AG04450 (cell line): ENCODE measurements at regions not wholly inside any gene's neighbourhood (a gene's known extent, or its start where the extent isn't known, plus 50 kb on each side); places are given as distances from the start of the nearest gene placed in this dataset.

ENCODE experiments used
- CTCF ChIA-PET: fragments of 300-600, 350-600 bp; formaldehyde crosslinking; extraction: SDS; loops from one replicate; lab custom pipeline; 2022; ENCODE audit warnings: antibody characterized with exemption, inconsistent platforms; lab: Charles Lee
- POLR2A ChIA-PET: fragments of 350-600 bp; formaldehyde crosslinking; extraction: SDS; loops from one replicate; lab custom pipeline; 2021; ENCODE audit warnings: antibody characterized with exemption, inconsistent platforms; lab: Yijun Ruan, JAX
- DNase-seq: peaks from one replicate; pipeline ENCODE4 v3.0.0-alpha.2; 2011; ENCODE audit warnings: low read depth, low spot score
- H3K27ac ChIP-seq: one replicate; pipeline ENCODE4 v1.5.1; 2012; ENCODE audit warnings: low read depth, low read length, control low read depth
- H3K27me3 ChIP-seq: one replicate; pipeline ENCODE4 v1.6.0; 2012; ENCODE audit warnings: low read length; ENCODE audit not compliant: control insufficient read depth, insufficient read depth
- H3K4me3 ChIP-seq: 2 replicates; pipeline ENCODE4 v1.5.1; 2011; ENCODE audit warnings: mild to moderate bottlenecking, low read depth, low read length, control low read depth
- H3K9me3 ChIP-seq: 2 replicates; pipeline ENCODE4 v1.5.1; 2012; ENCODE audit warnings: low read length; ENCODE audit not compliant: control insufficient read depth, insufficient read depth
- CTCF ChIP-seq: IDR thresholded peaks from 2 replicates; pipeline ENCODE4 v1.5.1; 2011; ENCODE audit warnings: low read depth, low read length, control low read depth, inconsistent platforms

DNA sequence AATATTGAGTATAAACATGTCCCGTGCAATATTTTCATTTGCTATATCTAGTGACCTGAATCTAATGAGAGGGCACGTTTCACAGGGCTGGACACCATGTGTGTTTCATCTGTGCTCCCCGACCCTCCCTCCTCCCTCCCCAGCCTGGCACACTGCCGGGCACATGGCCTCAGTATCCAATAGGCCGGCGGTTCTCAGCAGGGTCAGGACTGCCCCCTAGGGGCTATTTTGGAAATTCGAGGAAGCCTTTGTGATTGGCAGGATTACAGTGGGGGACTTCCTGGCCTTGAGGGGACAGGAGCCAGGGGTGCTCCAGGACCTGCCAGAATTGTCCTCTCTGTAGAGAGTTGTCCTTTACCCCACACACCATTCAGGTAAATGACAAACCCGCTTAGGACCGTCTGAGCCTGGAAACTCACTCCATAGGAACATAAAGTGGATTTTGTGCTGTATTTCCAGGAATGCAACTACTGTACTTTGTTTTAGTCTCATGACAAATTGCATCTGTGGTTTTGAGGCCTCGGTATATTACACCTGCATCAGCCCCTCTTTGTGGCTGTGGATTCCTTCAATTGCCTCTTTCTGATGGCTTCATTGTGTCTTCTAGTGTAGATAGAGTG is 109.5 kb upstream of the SIM2 start:
- ChIA-PET CTCF (interaction anchor here (0.9 to 1.3 kb wide), 2 partner anchors 21 to 84 kb away, joined by 3 to 4 read pairs; no protein-coding TSS in a partner anchor), POLR2A (no interaction called here)
- Histone ChIP-seq H3K9me3 (no peaks in the 10 kb centered on the region), H3K27ac (no peak overlapping the region), H3K27me3 (peaks cover 18% of the 10 kb centered on the region), H3K4me3 (no peak overlapping the region)
- peak; percentile 56 for TF ChIP-seq CTCF
- no peak for DNase-seq

DNA sequence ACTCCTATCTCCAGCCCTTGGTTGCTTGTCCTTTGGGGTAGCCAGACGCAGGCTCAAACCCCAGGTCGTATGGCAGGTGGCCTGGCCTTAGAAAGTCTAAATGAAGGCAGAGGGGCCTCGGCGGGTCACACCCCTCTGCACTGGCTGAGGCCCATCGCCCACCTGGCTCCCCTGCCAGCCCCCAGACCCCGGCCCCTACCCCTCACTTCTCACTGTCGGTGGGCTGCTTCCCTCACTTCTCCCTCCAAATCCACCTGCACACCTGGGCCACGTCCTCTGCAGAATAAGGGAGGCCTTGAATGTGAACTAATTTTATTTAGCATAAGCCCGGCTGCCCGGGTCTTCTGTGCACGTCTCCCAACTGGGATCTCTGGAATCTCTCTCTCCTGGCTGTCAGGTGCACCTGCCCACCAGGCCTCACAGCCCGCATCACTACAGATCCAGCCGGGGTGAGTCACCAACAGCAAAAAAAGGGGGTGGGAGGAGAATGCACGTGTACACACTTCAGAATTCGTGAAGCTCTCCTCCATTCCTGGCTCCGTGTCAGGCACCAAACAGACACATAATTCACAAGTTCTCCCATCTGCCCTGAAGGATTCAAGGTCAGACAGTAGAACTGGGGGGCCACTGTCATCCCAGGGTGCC is 107.5 kb upstream of the SIM2 start:
- no peak for TF ChIP-seq CTCF
- CTCF ChIA-PET = no interaction called here
- POLR2A ChIA-PET = no interaction called here
- H3K9me3 ChIP-seq = no peaks in the 10 kb centered on the region
- no peak overlapping the region for H3K4me3 ChIP-seq
- DNase-seq = no peak
- H3K27ac ChIP-seq = no peak overlapping the region
- peaks cover 29% of the 10 kb centered on the region for H3K27me3 ChIP-seq

DNA sequence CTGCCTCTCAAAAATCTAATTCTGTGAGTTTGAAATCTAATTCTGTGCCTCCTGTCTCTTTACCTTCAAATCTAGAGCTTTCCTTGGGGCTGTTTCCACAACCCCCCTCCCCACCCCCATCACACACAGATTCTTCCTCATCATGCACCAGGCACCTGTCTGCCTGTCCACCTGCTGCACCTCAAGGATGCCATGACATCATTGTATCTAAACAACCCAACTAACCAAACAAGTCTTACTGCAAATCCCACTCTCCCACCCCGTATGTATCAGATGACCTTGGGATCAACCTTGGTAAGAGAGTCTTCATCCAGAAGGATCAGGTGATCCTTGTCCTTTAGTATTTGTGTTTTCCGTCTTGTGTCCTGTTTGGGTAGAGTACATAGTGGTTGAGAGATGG is 102.7 kb upstream of the SIM2 start:
- TF ChIP-seq CTCF = no peak
- peaks cover 38% of the 10 kb centered on the region for H3K27me3 ChIP-seq
- CTCF ChIA-PET = no interaction called here

GRCh38 chr21:36601362-36601761 is 97.6 kb upstream of the SIM2 start:
- Histone ChIP-seq H3K27me3 (peaks cover 26% of the 10 kb centered on the region), H3K4me3 (no peak overlapping the region), H3K27ac (no peak overlapping the region), H3K9me3 (peaks cover 4% of the 10 kb centered on the region; the same call in 1 of the 2 replicates)
- POLR2A ChIA-PET = no interaction called here
- no peak for DNase-seq
- CTCF ChIA-PET = no interaction called here
- TF ChIP-seq CTCF = no peak

More for the DNA sequence above, 102.7 kb upstream of the SIM2 start:
- Histone ChIP-seq H3K9me3 (peaks cover 4% of the 10 kb centered on the region; the same call in 1 of the 2 replicates), H3K27ac (no peak overlapping the region), H3K4me3 (no peak overlapping the region)
- DNase-seq = no peak
- POLR2A ChIA-PET = no interaction called here

DNA sequence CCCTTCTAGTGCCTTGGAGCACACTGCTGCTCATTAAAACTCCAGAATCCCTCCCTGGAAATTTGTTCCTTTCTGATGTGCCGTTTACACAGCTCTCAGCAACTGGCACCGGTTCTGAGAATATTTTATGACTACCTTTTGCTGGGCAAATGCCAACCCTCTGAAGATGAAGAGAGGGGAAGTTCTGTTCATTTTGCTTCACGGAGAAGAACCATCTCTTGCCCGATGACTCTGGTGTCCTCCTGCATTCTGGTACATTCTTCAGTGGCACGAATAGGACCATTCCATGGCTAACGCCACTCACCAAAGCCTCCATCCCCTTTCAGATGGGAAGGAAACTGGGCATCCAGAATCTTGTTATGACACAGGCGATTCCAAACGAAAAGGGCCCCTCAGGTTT is 96.2 kb upstream of the SIM2 start:
- peaks cover 31% of the 10 kb centered on the region for H3K27me3 ChIP-seq
- no peak overlapping the region for H3K4me3 ChIP-seq
- no peak for TF ChIP-seq CTCF
- no peak for DNase-seq
- no peak overlapping the region for H3K27ac ChIP-seq
- ChIA-PET POLR2A (no interaction called here), CTCF (no interaction called here)
- H3K9me3 ChIP-seq = peaks cover 4% of the 10 kb centered on the region; the same call in 1 of the 2 replicates
